Astrocyte of the cerebellum (primary cell): ENCODE measurements at regions not wholly inside any gene's neighbourhood (a gene's known extent, or its start where the extent isn't known, plus 50 kb on each side); places are given as distances from the start of the nearest gene placed in this dataset.

Experiments
- DNase-seq: peaks from one replicate; pipeline ENCODE4 v3.0.0-alpha.2; 2011; ENCODE audit warnings: low read depth
- H3K4me3 ChIP-seq: 2 replicates; pipeline ENCODE4 v1.5.1; 2011; ENCODE audit warnings: mild to moderate bottlenecking, low read depth, low read length, moderate library complexity
- in situ Hi-C: cut with HindIII; loops from 2 replicates; pipeline ENCODE4 v1.10.0; 2017; ENCODE audit warnings: low sequenced_read_pairs
- TF ChIP-seq, protein P1 (sequence below): IDR thresholded peaks from 2 replicates; pipeline ENCODE4 v1.5.1; 2012; ENCODE audit warnings: low read length, low read depth, moderate library complexity, mild to moderate bottlenecking; ENCODE audit errors: missing control alignments

DNA sequence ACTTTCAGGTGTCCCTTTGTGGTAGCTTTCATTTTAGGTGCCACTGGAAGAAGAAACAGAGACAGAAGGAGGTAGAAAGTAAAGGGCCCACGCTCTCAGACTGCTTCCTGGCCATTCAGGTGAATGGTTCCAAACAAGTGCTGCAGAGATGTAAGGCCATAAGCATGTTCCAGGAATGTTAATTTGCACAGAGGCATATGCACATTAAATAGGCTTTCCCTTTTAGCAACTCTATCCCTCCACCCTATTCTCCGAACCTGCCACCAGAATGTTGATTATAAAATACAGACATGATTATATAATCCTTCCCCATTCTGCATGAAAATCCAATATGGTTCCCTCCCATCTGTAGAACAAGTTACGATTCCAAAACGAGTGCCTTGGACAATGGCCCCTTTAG, 297.2 kb downstream of the C6orf118 start:
- in situ Hi-C loops = no loop called here
- TF ChIP-seq, protein P1, sequence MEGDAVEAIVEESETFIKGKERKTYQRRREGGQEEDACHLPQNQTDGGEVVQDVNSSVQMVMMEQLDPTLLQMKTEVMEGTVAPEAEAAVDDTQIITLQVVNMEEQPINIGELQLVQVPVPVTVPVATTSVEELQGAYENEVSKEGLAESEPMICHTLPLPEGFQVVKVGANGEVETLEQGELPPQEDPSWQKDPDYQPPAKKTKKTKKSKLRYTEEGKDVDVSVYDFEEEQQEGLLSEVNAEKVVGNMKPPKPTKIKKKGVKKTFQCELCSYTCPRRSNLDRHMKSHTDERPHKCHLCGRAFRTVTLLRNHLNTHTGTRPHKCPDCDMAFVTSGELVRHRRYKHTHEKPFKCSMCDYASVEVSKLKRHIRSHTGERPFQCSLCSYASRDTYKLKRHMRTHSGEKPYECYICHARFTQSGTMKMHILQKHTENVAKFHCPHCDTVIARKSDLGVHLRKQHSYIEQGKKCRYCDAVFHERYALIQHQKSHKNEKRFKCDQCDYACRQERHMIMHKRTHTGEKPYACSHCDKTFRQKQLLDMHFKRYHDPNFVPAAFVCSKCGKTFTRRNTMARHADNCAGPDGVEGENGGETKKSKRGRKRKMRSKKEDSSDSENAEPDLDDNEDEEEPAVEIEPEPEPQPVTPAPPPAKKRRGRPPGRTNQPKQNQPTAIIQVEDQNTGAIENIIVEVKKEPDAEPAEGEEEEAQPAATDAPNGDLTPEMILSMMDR = no peak

DNA sequence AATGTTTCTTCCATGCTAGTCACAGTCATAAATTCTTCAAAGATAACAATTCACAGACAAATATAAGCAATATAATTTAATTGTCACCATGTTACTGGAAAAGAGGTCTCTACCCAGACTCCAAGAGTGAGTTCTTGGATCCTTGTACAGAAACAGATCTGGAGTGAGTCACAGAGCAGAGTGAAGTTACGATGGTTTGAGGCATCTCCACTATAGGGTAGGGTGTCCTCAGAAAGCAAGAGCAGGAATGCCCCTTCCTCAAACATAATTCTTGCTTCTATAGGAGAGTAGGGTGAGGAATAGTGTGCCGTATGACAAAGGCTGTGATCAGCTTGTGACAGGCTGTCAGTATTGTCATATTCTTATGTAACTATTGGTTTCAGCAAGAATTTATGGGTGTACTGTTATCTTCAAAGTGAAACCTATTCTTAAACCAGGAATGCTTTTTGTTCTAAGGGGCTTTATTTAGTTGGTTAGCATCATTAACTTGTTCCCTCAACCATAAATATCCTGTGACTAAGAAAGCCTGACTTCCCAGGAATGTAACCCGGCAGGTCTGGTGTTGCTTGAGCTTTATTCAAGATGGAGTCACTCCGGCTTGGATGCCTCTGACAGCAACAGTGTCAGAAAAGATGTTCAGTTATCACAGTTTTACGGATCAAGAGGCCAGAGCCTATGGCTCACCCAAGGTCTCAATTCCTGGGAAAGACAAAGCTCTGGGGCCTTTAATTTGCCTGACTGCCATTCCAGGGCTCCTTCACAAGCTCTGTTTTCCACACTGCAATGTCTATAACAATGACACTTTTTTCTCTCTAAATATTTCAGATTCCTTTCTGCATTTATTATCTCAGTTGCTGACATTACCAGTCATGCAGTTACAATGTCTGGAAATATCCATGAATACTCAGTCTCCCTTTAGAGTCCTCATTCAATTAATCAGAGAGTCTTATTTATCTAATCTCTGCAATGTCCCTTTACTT, 298.6 kb downstream of the C6orf118 start:
- no peak for DNase-seq
- no peak overlapping the region for H3K4me3 ChIP-seq
- in situ Hi-C loops = no loop called here
- TF ChIP-seq, protein P1 = no peak

More for the DNA sequence above, 297.2 kb downstream of the C6orf118 start:
- H3K4me3 ChIP-seq = no peak overlapping the region
- DNase-seq = no peak

- no peak overlapping the region for H3K4me3 ChIP-seq
- TF ChIP-seq, protein P1 = no peak
- no peak for DNase-seq
- in situ Hi-C loops = no loop called here
Measured at GRCh38 chr6:165008971-165009370, 300.4 kb downstream of the C6orf118 start.

- TF ChIP-seq, protein P1 = no peak
- DNase-seq = no peak
- no peak overlapping the region for H3K4me3 ChIP-seq
- in situ Hi-C loops = no loop called here
Measured at GRCh38 chr6:165002866-165003265, 306.5 kb downstream of the C6orf118 start.

GRCh38 chr6:165002358-165002757, 307.0 kb downstream of the C6orf118 start:
- TF ChIP-seq, protein P1 = no peak
- in situ Hi-C loops = no loop called here
- no peak overlapping the region for H3K4me3 ChIP-seq
- DNase-seq = no peak

DNA sequence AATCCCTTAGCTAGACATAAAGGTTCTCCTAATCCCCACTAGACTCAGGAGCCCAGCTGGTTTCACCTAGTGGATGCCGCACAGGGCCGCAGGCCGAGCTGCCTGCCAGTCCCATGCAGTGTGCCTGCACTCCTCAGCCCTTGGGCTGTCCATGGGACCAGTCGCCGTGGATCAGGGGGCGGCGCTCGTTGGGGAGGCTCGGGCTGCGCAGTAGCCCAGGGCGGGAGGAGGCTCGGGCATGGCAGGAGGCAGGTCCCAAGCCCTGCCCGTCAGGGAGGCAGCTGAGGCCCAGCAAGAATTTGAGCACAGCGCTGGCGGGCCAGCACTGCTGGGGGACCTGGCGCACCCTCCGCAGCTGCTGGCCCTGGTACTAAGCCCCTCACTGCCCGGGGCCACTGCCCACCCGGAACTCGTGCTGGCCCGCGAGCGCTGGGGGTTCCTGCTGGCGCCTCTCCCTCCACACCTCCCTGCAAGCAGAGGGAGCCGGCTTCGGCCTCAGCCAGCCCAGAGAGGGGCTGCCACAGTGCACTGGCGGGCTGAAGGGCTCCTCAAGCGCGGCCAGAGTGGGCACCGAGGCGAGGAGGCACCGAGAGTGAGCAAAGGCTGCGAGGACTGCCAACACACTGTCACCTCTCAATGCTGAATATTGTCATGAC, 307.8 kb downstream of the C6orf118 start:
- DNase-seq = no peak
- in situ Hi-C loops = no loop called here
- no peak overlapping the region for H3K4me3 ChIP-seq
- TF ChIP-seq, protein P1 = no peak
